Stimulated activated CD4-positive, alpha-beta T cell treated with anti-CD3 and anti-CD28 coated beads, Interleukin-15, amount 100 ng/mL, for 24 hours (primary cell): ENCODE measurements at regions not wholly inside any gene's neighbourhood (a gene's known extent, or its start where the extent isn't known, plus 50 kb on each side); places are given as distances from the start of the nearest gene placed in this dataset.
"Not testable (repeated sequence)": the region's sequence is repeated elsewhere in the genome, so short reads cannot be mapped to it uniquely, and the experiment has no call there.

ENCODE experiments used
- DNase-seq: peaks from one replicate; pipeline ENCODE4 v3.0.0-alpha.2; 2020

GRCh38 chr7:42611961-42612360 lies 299.9 kb downstream of the C7orf25 start:
- DNase-seq = no peak

DNA sequence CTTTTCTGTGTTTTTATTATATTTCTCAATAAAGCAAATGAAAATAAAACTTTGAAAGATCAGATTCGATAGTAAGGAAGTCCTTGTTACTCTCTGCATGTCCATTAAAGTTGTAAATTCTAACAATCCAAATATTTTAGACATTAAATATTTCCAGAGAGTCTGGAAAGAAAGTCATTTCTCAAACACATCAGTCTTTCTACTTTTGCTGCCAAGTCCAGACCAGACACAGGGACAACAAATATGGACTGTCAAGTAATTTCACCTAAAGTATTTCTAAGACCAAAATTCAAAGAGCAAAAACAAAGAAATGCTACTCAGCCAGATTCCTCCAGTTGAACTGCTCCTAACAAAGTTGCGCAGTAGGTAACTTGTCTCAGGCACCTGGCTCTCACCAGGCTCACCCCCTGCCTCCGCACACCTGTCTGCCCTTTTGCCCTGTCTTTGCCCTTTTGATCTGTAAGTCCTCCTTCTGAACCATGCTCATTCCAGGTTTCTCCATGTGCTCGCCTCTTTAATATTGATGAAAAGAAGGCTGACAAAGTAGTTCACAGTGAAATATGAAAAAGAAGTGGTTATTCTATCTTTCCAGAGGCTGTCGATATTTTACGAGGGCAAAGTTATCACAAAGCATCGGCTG lies 300.5 kb downstream of the C7orf25 start:
- no peak for DNase-seq

DNA sequence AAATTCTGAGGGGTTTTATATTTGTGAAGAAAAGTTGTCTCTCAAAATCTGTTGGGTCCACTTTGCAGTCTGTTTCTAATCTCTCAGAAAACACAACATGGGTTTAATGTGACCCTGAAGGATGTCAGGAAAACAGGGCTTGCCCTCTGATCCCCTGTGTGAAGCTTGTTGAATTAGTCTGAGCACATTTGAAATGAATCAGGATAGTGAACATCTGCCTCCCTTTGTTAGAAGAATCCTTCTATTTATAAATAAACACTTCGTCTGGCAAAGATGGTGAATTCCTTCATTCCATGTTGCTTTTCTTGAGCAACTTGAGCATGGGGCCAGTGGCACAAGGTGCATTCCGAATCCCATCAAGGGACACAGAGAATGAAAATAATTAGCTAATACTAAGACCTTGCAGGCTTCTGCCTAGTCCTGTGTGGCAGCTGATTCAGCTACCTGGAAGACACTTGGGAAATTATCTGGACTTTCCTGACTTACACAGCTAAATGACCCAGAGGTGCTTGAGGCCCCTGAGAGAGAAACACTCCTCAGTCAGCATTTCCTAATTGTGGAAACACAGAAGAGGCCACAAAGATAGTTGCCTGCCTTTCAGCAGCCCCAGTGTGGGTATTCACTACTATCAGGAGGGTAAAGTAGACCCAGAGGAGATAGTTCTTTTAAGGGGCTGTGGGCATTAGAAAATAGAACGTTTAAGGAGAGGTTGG lies 305.5 kb downstream of the C7orf25 start:
- DNase-seq = no peak

- no peak for DNase-seq
Measured at GRCh38 chr7:42605406-42606192, 306.3 kb downstream of the C7orf25 start.

- no peak for DNase-seq
Measured at GRCh38 chr7:42603496-42603895, 308.4 kb downstream of the C7orf25 start.

GRCh38 chr7:42597300-42597699 lies 314.6 kb downstream of the C7orf25 start:
- DNase-seq = no peak

GRCh38 chr7:42596737-42597136 lies 315.1 kb downstream of the C7orf25 start:
- no peak for DNase-seq

- no peak for DNase-seq
Measured at GRCh38 chr7:42593860-42594259, 318.0 kb downstream of the C7orf25 start.

GRCh38 chr7:42590771-42591310 lies 321.0 kb downstream of the C7orf25 start:
- no peak for DNase-seq

- no peak for DNase-seq
Measured at GRCh38 chr7:42588876-42589275, 323.0 kb downstream of the C7orf25 start.

GRCh38 chr7:42587806-42588205 lies 324.1 kb downstream of the C7orf25 start:
- DNase-seq = no peak

- DNase-seq = no peak
Measured at GRCh38 chr7:42580061-42580460, 331.8 kb downstream of the C7orf25 start.

GRCh38 chr7:42575171-42575570 lies 336.7 kb downstream of the C7orf25 start:
- DNase-seq = no peak

GRCh38 chr7:42574685-42575084 lies 337.2 kb downstream of the C7orf25 start:
- DNase-seq = no peak

- DNase-seq = no peak
Measured at GRCh38 chr7:42573881-42574672, 337.1 kb upstream of the GLI3 start.

GRCh38 chr7:42572561-42572960 lies 335.6 kb upstream of the GLI3 start:
- no peak for DNase-seq

DNA sequence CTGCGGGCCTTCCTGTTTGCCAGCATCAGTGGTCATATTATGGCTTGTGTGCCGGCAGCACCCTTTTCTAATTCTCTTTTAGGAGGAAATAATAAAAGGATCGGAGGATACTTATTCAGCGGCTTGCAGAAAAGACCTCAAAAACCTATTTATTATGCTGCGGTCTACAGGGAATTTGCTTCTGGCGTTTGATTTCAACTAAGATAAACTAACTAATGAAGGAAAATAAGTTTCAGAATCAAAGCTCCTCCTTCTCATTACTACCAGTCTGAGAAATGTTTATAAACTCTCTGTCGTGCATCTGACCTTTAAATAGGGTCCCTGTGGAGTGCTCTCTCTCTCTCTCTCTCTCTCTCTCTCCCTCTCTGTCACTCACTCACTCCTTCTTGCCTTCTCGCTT lies 335.0 kb upstream of the GLI3 start:
- no peak for DNase-seq

- DNase-seq = no peak
Measured at GRCh38 chr7:42570944-42571343, 333.9 kb upstream of the GLI3 start.

DNA sequence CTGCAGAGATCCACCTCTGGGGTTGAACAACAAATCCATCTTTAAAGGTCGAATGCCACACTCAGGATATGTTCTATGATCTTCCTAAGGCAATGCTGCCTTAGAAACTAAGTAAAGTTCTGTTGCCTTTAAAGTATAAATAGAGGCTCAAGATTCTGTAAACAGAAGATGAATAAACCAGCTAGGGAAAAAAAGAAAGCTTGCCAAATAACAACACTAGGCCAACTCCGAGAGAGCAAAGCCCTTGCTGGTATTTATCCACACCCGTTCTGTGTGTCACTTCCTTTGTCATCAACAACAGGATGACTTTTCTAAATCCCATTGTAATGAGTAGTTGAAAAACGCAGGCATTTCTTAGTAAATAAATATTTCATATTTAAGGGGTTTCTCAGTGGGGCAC lies 330.0 kb upstream of the GLI3 start:
- no peak for DNase-seq

DNA sequence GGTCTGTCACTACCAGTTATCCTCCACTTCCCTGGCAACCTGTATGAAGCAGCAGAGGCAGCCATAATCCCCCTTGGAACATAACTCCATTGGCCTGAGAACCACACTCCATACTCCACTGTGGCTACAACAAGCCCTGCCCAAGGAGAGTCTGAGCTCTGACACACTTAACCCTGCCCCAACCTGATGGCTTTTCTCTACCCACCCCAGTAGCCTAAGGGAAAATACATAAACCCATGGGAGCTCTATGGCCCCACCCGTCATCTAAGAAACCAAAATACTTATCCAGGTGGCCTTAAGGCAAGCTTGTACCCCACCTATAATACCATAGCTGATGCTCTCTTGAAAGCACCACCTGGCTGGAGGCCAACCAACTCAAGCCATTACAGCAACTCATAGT lies 324.8 kb upstream of the GLI3 start:
- no peak for DNase-seq

DNA sequence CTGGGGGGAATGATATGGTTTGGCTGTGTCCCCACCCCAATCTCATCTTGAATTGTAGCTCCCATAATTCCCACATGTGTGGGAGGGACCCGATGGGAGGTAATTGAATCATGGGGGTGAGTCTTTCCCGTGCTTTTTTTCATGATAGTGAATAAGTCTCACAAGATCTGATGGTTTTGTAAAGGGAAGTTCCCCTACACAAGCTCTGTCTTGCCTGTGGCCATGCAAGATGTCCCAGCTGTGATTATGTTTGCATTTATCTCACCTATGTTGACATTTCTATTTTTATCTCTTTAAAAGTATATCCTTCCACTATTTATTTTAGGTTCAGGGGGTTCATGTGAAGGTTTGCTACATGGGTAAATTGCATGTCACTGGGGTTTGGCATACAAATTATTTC lies 323.9 kb upstream of the GLI3 start:
- no peak for DNase-seq

- DNase-seq = not testable (repeated sequence)
Measured at GRCh38 chr7:42554932-42555331, 317.9 kb upstream of the GLI3 start.

DNA sequence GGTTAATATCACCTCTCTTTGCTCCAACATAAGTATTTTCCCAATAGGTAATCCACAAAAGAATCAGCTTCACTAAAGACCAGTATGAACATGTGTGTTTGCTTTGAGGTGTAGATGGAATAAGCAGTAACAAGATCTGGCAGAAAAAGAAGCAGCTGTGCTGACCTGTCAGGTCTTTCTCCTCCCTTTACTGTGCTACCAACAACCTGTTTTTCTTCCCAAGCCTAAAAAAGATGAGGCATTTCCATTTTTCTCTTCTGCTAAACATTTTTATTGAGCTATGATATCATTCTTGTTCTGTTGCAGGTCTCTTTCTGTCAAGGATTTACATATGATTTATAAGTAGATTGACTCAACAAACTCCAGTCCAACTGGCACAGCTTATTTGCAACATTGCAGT lies 315.2 kb upstream of the GLI3 start:
- DNase-seq = no peak
